AG04449 (cell line): ENCODE measurements at regions not wholly inside any gene's neighbourhood (a gene's known extent, or its start where the extent isn't known, plus 50 kb on each side); places are given as distances from the start of the nearest gene placed in this dataset.
"Not testable (repeated sequence)": the region's sequence is repeated elsewhere in the genome, so short reads cannot be mapped to it uniquely, and the experiment has no call there.

Experiments
- CTCF ChIA-PET: fragments of 350-600 bp; formaldehyde crosslinking; extraction: SDS; loops from one replicate; lab custom pipeline; 2021; ENCODE audit warnings: antibody characterized with exemption; lab: Yijun Ruan, JAX
- POLR2A ChIA-PET: fragments of 400-600, 350-600 bp; formaldehyde crosslinking; extraction: SDS; loops from one replicate; lab custom pipeline; 2020; ENCODE audit warnings: antibody characterized with exemption, inconsistent platforms; lab: Yijun Ruan, JAX
- DNase-seq: peaks from one replicate; pipeline ENCODE4 v3.0.0-alpha.2; 2010; ENCODE audit warnings: low read depth, low spot score
- H3K4me3 ChIP-seq: 2 replicates; pipeline ENCODE4 v1.5.1; 2011; ENCODE audit warnings: low read depth, mild to moderate bottlenecking, control low read depth, low read length
- CTCF ChIP-seq: IDR thresholded peaks from one replicate; pipeline ENCODE4 v1.5.1; 2011; ENCODE audit warnings: mild to moderate bottlenecking, moderate library complexity, low read length, control low read depth, inconsistent platforms; ENCODE audit not compliant: insufficient read depth; ENCODE audit errors: missing control alignments

- H3K4me3 ChIP-seq = no peak overlapping the region
- POLR2A ChIA-PET = no interaction called here
- CTCF ChIA-PET = no interaction called here
- DNase-seq = no peak
- no peak for TF ChIP-seq CTCF
Measured at GRCh38 chr3:5376761-5377160, 189.3 kb downstream of the EDEM1 start.

GRCh38 chr3:5379266-5379665, 191.8 kb downstream of the EDEM1 start:
- CTCF ChIA-PET, H3K4me3 ChIP-seq, POLR2A ChIA-PET, DNase-seq: not testable (repeated sequence)

- DNase-seq, POLR2A ChIA-PET, CTCF ChIA-PET, H3K4me3 ChIP-seq: not testable (repeated sequence)
Measured at GRCh38 chr3:5383486-5384263, 196.2 kb downstream of the EDEM1 start.

GRCh38 chr3:5384557-5385236, 197.2 kb downstream of the EDEM1 start:
- POLR2A ChIA-PET = no interaction called here
- no peak overlapping the region for H3K4me3 ChIP-seq
- CTCF ChIA-PET = no interaction called here
- TF ChIP-seq CTCF = no peak
- no peak for DNase-seq

GRCh38 chr3:5388091-5388490, 200.6 kb downstream of the EDEM1 start:
- POLR2A ChIA-PET = no interaction called here
- CTCF ChIA-PET = no interaction called here
- no peak overlapping the region for H3K4me3 ChIP-seq
- DNase-seq = no peak
- no peak for TF ChIP-seq CTCF

- no peak overlapping the region for H3K4me3 ChIP-seq
- CTCF ChIA-PET = no interaction called here
- TF ChIP-seq CTCF = no peak
- no peak for DNase-seq
- POLR2A ChIA-PET = no interaction called here
Measured at GRCh38 chr3:5389057-5389456, 201.6 kb downstream of the EDEM1 start.

GRCh38 chr3:5390221-5390620, 202.7 kb downstream of the EDEM1 start:
- no peak overlapping the region for H3K4me3 ChIP-seq
- no peak for DNase-seq
- ChIA-PET POLR2A (no interaction called here), CTCF (interaction anchor here (1.1 kb wide), 1 partner anchor 37 kb away, joined by 3 read pairs; no protein-coding TSS in a partner anchor)
- TF ChIP-seq CTCF = no peak
